ENCODE measurements at regions not wholly inside any gene's neighbourhood (a gene's known extent, or its start where the extent isn't known, plus 50 kb on each side); places are given as distances from the start of the nearest gene placed in this dataset.

DNA sequence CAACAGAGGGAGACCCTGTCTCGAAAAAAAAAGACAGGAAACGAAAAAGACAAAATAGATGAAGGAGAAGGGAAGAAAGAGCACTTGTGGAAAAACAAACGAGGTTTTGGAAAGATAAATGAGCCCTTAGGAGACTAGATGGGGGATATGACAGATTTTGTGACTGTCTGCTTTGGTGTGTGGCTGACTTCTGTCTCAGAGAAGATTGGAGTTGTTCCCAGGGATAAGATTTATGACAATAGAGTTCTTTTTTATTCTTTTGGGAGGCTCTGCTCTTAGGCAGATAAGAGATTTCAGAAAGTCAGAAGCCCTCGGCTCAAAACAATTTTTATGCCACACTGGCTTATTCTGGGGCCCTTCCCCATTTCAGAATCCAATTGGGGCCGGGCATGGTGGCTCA, 73.9 kb upstream of the ATF7IP2 start (continued):
- no peak for TF ChIP-seq CBX5 (IDR thresholded peaks at IDR 0.05; ENCODE audit: low read depth, low read length)
- no peak for TF ChIP-seq PHF8 (conservative IDR thresholded peaks at IDR 0.05; ENCODE audit: low read depth, low read length)
- no peak for TF ChIP-seq JUND (IDR thresholded peaks at IDR 0.05; ENCODE audit: low read length)
- TF ChIP-seq RAD21 (IDR thresholded peaks at IDR 0.05 in 1 of 2, conservative IDR thresholded peaks at IDR 0.05 in 1 of 2; ENCODE audit: low read depth in 2 of 2, low read length in 2 of 2): no peak
- no peak for TF ChIP-seq RXRA (IDR thresholded peaks at IDR 0.05; ENCODE audit: insufficient read depth, low read depth, low read length)
- no peak for TF ChIP-seq TCF12 (IDR thresholded peaks at IDR 0.05; ENCODE audit: low read depth, low read length)
- no peak for TF ChIP-seq KDM1A (IDR thresholded peaks at IDR 0.05; ENCODE audit: borderline replicate concordance, low read length)
- no peak for TF ChIP-seq RFX5 (IDR thresholded peaks at IDR 0.05; ENCODE audit: borderline replicate concordance, low read depth, low read length)

Data from H1 (cell line).